B cell (primary cell): ENCODE measurements at regions not wholly inside any gene's neighbourhood (a gene's known extent, or its start where the extent isn't known, plus 50 kb on each side); places are given as distances from the start of the nearest gene placed in this dataset.

Experiments used
- EZH2 ChIP-seq: IDR thresholded peaks from 2 replicates; pipeline ENCODE4 v1.6.1; 2012; ENCODE audit warnings: borderline replicate concordance, low read depth, mild to moderate bottlenecking, moderate library complexity, low read length; ENCODE audit not compliant: insufficient read depth, poor library complexity, severe bottlenecking
- TF ChIP-seq, protein P1 (sequence below): fragments of 200-600 bp; IDR thresholded peaks from one replicate; pipeline ENCODE4 v1.8.0; 2022; ENCODE audit warnings: antibody characterized with exemption, mild to moderate bottlenecking

DNA sequence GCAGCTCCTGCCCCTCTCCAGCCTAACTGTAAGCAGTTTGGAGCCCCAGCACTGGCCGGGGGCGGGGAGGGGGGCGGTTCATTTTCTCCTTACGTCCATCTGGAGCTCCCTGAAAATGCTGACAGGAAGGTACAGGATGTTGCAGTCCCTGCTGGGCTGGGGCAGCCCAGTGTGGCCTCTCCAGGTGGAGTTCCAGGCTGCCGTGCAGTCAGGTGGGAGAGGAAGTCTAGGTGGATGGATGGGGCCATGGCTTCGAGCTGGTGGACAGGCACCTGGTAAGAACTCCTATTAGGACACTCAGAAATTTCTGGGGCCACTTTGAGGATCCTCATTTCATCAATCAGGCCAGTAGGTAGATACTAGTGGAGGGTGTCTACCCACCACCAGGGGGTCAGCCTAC is 295.2 kb downstream of the CDH26 start:
- TF ChIP-seq, protein P1, sequence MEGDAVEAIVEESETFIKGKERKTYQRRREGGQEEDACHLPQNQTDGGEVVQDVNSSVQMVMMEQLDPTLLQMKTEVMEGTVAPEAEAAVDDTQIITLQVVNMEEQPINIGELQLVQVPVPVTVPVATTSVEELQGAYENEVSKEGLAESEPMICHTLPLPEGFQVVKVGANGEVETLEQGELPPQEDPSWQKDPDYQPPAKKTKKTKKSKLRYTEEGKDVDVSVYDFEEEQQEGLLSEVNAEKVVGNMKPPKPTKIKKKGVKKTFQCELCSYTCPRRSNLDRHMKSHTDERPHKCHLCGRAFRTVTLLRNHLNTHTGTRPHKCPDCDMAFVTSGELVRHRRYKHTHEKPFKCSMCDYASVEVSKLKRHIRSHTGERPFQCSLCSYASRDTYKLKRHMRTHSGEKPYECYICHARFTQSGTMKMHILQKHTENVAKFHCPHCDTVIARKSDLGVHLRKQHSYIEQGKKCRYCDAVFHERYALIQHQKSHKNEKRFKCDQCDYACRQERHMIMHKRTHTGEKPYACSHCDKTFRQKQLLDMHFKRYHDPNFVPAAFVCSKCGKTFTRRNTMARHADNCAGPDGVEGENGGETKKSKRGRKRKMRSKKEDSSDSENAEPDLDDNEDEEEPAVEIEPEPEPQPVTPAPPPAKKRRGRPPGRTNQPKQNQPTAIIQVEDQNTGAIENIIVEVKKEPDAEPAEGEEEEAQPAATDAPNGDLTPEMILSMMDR: no peak
- TF ChIP-seq EZH2: no peak
